CD4-positive, CD25-positive, alpha-beta regulatory T cell (primary cell): ENCODE measurements at regions not wholly inside any gene's neighbourhood (a gene's known extent, or its start where the extent isn't known, plus 50 kb on each side); places are given as distances from the start of the nearest gene placed in this dataset.
A peak's percentile ranks its signal among the peaks of the same experiment; 100 is the strongest.

ENCODE experiments used
- ATAC-seq, 2 donors: fragments of 150-1000 bp; cut with Tn5 transposase; one replicate each; pipeline ENCODE4 v1.10.0; 2021; ENCODE audit warnings: low read depth in 2 of 2, moderate number of reproducible peaks in 2 of 2, moderate library complexity in 1 of 2
- DNase-seq, 3 donors: peaks; one replicate each; pipeline versions ENCODE4 v3.0.0 to v3.0.0-alpha.2; 2012 to 2022; ENCODE audit warnings: mixed read lengths in 1 of 3
- H3K27ac ChIP-seq: one replicate; pipeline ENCODE4 v1.7.0; 2013; ENCODE audit warnings: mild to moderate bottlenecking, low read length; ENCODE audit not compliant: insufficient read depth, poor library complexity, severe bottlenecking
- H3K27me3 ChIP-seq: one replicate; pipeline ENCODE4 v1.7.0; 2013; ENCODE audit warnings: low read length; ENCODE audit not compliant: control insufficient read depth, insufficient read depth
- H3K36me3 ChIP-seq: one replicate; pipeline ENCODE4 v1.7.0; 2013; ENCODE audit warnings: mild to moderate bottlenecking, low read length, moderate library complexity; ENCODE audit not compliant: control insufficient read depth, insufficient read depth
- H3K4me1 ChIP-seq: 2 replicates; pipeline ENCODE4 v1.7.0; 2013; ENCODE audit warnings: mild to moderate bottlenecking, low read length; ENCODE audit not compliant: insufficient read depth, control insufficient read depth, poor library complexity, severe bottlenecking
- H3K4me3 ChIP-seq: one replicate; pipeline ENCODE4 v1.7.0; 2013; ENCODE audit warnings: low read depth, mild to moderate bottlenecking, low read length, moderate library complexity
- H3K9me3 ChIP-seq, 2 experiments: 1 replicate in 1 of 2; 2 replicates in 1 of 2; pipeline ENCODE4 v1.7.0; 2013; ENCODE audit warnings: low read length in 2 of 2, mild to moderate bottlenecking in 1 of 2, moderate library complexity in 1 of 2; ENCODE audit not compliant: control insufficient read depth in 2 of 2
- H3K27ac Mint-ChIP-seq, 3 donors: one replicate each; pipeline ENCODE4 v1.8.0; 2020 to 2022; ENCODE audit warnings: mild to moderate bottlenecking in 3 of 3, mixed read lengths in 3 of 3, moderate library complexity in 2 of 3
- H3K27me3 Mint-ChIP-seq: one replicate; pipeline ENCODE4 v1.8.0; 2022; ENCODE audit warnings: mild to moderate bottlenecking, mixed read lengths
- H3K36me3 Mint-ChIP-seq: one replicate; pipeline ENCODE4 v1.8.0; 2020; ENCODE audit warnings: mixed read lengths
- H3K4me1 Mint-ChIP-seq, 4 donors: one replicate each; pipeline ENCODE4 v1.8.0; 2020 to 2022; ENCODE audit warnings: mixed read lengths in 4 of 4, mild to moderate bottlenecking in 1 of 4
- H3K4me3 Mint-ChIP-seq, 4 donors: one replicate each; pipeline ENCODE4 v1.8.0; 2020 to 2022; ENCODE audit warnings: mild to moderate bottlenecking in 4 of 4, mixed read lengths in 4 of 4, moderate library complexity in 3 of 4
- H3K9me3 Mint-ChIP-seq, 7 donors: one replicate each; pipeline ENCODE4 v1.8.0; 2020 to 2022; ENCODE audit warnings: mixed read lengths in 7 of 7, mild to moderate bottlenecking in 3 of 7, moderate library complexity in 2 of 7

DNA sequence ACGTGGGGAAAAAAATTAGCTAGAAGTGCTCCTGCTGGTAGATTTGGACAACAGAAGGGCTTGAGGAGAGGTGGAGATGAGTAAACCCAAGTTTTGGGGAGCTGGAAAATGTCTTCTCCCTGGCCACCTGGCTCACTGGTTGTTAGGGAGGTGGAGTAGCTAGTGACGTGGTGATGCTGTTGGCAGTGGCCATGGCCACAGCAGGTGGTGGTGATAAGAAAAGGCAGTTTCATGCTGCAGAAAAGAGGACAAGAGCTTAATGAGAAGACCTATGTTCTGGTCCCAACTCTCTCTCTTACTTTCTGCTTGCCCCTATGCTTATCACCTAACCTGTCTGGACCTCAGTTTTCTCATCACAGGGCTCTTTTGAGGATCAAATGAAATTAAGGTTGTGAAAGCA lies 223.5 kb upstream of the N4BP1 start:
- ATAC-seq: no peak
- no peak for DNase-seq
- Mint-ChIP-seq H3K4me1 (no peaks in the 10 kb centered on the region), H3K9me3 (peaks cover 0 to 6% (median 2%) of the 10 kb centered on the region in 7 donors), H3K4me3 (no peak overlapping the region), H3K27me3 (no peaks in the 10 kb centered on the region), H3K36me3 (no peaks in the 10 kb centered on the region), H3K27ac (peak overlapping the region in 1 of 3 donors; percentile 58)
- no peaks in the 10 kb centered on the region for H3K9me3 ChIP-seq
- H3K27ac ChIP-seq: no peak overlapping the region
- no peaks in the 10 kb centered on the region for H3K36me3 ChIP-seq
- H3K4me1 ChIP-seq: no peaks in the 10 kb centered on the region
- H3K27me3 ChIP-seq: no peaks in the 10 kb centered on the region
- no peak overlapping the region for H3K4me3 ChIP-seq

DNA sequence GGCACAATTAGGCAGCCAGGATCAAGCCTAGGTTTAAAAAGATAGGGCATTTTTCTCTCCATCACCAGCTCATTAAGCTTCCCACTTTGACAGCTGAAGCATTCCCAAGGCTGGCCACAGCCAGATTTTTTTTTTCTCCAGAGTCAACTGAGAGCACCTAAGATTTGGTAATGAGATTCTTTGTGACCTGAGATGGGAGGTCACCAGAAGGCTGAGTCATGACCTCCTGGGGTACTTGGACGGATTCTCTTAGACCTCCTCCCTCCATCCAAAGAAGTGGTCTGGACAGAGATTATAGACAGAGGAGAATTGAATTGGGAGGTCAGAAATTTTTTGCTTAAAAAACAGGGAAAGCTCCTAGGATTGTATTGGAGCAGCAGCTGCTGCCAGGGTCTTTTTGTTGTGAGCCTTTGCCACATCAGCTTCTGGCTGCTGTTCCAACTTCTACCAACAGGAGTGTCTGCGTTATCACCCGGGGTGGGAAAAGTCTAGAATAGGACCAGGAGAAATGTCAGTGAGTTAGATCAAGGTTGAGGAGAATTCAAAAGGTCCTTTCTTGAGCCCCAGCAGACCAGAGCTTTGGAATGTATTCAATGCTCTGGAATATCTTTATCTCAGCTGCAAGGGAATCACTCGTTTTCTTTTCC lies 221.2 kb upstream of the N4BP1 start:
- DNase-seq (no peak), ATAC-seq (no peak)
- Mint-ChIP-seq H3K9me3 (peaks cover 0 to 8% (median 2%) of the 10 kb centered on the region in 7 donors), H3K27ac (no peak overlapping the region), H3K4me3 (no peak overlapping the region), H3K27me3 (no peaks in the 10 kb centered on the region), H3K4me1 (no peaks in the 10 kb centered on the region), H3K36me3 (no peaks in the 10 kb centered on the region)
- Histone ChIP-seq H3K9me3 (no peaks in the 10 kb centered on the region), H3K4me3 (no peak overlapping the region), H3K27ac (no peak overlapping the region), H3K4me1 (no peaks in the 10 kb centered on the region), H3K27me3 (no peaks in the 10 kb centered on the region), H3K36me3 (no peaks in the 10 kb centered on the region)

DNA sequence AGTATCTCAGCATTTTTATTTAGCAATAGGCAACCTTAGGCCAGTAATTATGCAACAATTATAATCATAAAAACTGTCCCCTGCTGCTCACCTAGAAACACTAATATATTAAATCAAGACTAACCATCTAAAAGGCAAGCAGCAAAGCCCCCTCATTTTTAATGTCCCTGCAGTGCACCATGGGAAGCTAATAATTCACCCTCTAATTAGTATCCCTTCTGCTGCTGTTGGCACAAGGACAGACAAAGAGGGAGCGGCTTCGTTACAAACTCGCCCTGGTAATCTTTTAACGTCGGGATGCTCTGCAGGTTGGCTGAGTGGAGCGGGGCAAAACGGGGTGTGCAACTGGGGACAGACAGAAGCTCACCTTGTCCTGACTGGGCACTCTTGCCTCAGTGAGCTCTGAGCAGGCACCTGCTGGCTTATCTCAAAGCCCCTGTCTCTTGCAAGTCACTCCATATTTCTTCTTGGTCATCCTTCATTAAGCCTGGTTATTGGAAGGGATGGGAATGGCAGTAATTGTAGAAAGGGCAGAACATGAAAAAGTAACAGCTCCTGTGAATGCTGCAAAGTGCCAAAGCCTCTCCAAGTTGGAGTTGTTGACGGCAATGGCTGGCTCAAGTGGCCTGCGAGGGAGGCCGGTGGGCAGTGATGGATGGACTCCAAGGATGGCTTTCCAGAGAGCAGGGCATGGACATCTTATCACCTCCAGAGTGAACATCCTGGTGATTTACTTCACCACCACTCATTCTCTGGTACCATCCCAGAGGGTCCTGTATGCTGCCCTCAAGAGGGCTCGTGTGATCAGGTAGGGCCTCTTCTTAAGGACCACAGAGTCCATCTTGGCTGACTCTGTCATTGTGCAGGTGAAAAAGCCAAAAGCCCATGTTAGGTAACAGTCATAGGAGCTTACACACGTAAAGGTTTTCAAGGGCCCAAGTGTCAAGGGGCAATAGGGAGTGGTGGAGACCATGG lies 219.6 kb upstream of the N4BP1 start:
- H3K27me3 ChIP-seq: no peaks in the 10 kb centered on the region
- peaks cover 0 to 6% (median 0%) of the 10 kb centered on the region in 7 donors for H3K9me3 Mint-ChIP-seq
- no peak for ATAC-seq

DNA sequence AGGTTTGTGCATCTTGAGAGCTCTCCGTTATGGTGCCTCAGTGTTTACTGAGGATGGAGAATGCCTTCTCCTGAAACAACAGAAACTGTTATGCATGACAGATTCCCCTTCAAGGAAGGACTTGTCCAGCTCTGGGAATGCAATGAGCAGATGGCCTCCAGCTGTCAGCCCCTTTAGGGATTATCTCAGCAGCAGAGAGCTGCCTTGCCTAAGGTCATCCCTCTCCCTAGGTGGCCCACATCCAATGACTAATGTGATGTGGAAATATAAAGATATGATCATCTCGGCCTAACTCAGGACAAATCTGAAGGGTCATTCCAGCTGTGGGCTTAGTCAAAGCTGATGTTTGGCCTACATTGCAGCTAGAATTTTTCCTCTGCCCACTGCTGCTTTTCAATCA lies 214.3 kb upstream of the N4BP1 start:
- no peaks in the 10 kb centered on the region for H3K4me1 ChIP-seq
- H3K27ac ChIP-seq: no peak overlapping the region
- H3K4me3 ChIP-seq: no peak overlapping the region
- no peak for DNase-seq
- Mint-ChIP-seq H3K27ac (no peak overlapping the region), H3K27me3 (no peaks in the 10 kb centered on the region), H3K36me3 (no peaks in the 10 kb centered on the region), H3K9me3 (peaks cover 0 to 8% (median 0%) of the 10 kb centered on the region in 7 donors), H3K4me1 (no peaks in the 10 kb centered on the region), H3K4me3 (no peak overlapping the region)
- H3K27me3 ChIP-seq: no peaks in the 10 kb centered on the region
- H3K9me3 ChIP-seq: no peaks in the 10 kb centered on the region
- ATAC-seq: no peak
- H3K36me3 ChIP-seq: no peaks in the 10 kb centered on the region

More for the DNA sequence above, 219.6 kb upstream of the N4BP1 start:
- Mint-ChIP-seq H3K27me3 (no peaks in the 10 kb centered on the region), H3K4me3 (no peak overlapping the region), H3K36me3 (no peaks in the 10 kb centered on the region), H3K4me1 (no peaks in the 10 kb centered on the region), H3K27ac (no peak overlapping the region)
- no peak overlapping the region for H3K4me3 ChIP-seq
- H3K9me3 ChIP-seq: no peaks in the 10 kb centered on the region
- H3K27ac ChIP-seq: no peak overlapping the region
- no peaks in the 10 kb centered on the region for H3K4me1 ChIP-seq
- H3K36me3 ChIP-seq: no peaks in the 10 kb centered on the region
- no peak for DNase-seq

DNA sequence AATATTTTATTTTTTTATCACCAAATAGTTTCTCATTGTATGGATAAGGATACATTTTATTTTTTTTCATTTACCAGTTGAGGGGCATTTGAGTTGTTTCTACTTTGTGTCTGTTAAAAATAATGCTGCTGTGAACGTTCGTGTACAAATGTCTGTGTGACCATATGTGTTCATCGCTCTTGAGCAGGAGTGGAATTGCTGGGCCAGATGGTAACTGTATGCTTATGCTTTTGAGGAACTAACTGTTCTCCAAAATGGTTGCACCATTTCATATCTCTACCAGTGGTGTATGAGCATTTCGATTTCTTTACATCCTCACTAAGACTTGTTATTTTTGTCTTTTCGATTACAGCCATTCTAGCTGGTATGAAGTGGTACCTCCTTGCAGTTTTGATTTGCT lies 212.5 kb upstream of the N4BP1 start:
- H3K27me3 Mint-ChIP-seq: no peaks in the 10 kb centered on the region
- no peak overlapping the region for H3K27ac Mint-ChIP-seq

DNA sequence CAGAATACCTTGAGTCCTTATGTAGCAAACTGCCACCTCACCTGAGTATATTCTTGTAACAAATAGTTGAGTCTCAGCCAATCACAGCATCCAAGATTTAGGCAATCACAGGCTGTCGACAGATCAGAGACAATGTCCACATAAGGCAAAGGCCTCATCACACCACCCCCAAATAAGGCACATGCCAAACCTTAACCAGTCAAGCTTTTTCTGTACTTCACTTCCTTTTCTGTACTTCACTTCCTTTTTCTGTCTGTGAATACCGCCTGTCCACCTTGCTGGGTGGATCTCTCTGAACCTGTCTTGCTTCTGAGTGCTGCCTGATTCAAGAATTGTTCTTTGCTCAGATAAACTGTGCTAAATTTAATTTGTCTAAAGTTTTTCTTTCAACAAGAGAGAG lies 210.4 kb upstream of the N4BP1 start:
- Mint-ChIP-seq H3K9me3 (peaks cover 0 to 4% (median 2%) of the 10 kb centered on the region in 7 donors), H3K27me3 (no peaks in the 10 kb centered on the region), H3K4me1 (no peaks in the 10 kb centered on the region), H3K36me3 (no peaks in the 10 kb centered on the region), H3K4me3 (no peak overlapping the region), H3K27ac (no peak overlapping the region)
- DNase-seq (no peak), ATAC-seq (no peak)
- Histone ChIP-seq H3K27ac (no peak overlapping the region), H3K36me3 (no peaks in the 10 kb centered on the region), H3K27me3 (no peaks in the 10 kb centered on the region), H3K9me3 (no peaks in the 10 kb centered on the region), H3K4me3 (no peak overlapping the region), H3K4me1 (no peaks in the 10 kb centered on the region)

More for the DNA sequence above, 212.5 kb upstream of the N4BP1 start:
- Histone ChIP-seq H3K4me1 (no peaks in the 10 kb centered on the region), H3K27ac (no peak overlapping the region), H3K36me3 (no peaks in the 10 kb centered on the region), H3K27me3 (no peaks in the 10 kb centered on the region), H3K9me3 (no peaks in the 10 kb centered on the region), H3K4me3 (no peak overlapping the region)
- Mint-ChIP-seq H3K9me3 (peaks cover 0 to 5% (median 0%) of the 10 kb centered on the region in 7 donors), H3K4me1 (no peaks in the 10 kb centered on the region), H3K4me3 (no peak overlapping the region), H3K36me3 (no peaks in the 10 kb centered on the region)
- no peak for ATAC-seq
- DNase-seq: no peak

DNA sequence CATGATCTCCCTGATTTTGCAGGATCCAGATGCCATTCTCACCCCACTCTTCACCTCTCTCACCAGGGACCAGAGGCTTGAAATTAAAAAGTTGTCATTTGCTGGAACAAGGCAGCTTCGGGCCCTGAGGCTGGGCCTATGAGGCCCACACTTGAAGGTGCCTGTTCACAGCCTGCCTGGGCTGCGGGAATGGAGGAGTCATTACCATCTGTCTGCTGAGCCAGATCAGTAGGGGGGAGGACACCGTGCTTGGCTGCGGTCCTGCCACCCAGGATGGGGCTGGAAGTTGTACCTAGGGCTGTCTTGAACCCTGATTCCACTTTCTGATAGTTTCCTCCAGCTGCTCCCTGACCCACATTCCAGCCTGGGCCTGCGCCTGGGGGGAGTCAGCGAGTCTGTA lies 208.3 kb upstream of the N4BP1 start:
- Mint-ChIP-seq H3K4me3 (no peak overlapping the region), H3K27me3 (peaks cover 4% of the 10 kb centered on the region), H3K4me1 (no peaks in the 10 kb centered on the region), H3K36me3 (no peaks in the 10 kb centered on the region), H3K27ac (no peak overlapping the region), H3K9me3 (peaks cover 0 to 4% (median 2%) of the 10 kb centered on the region in 7 donors)
- no peak for ATAC-seq
- H3K4me1 ChIP-seq: no peaks in the 10 kb centered on the region
- no peaks in the 10 kb centered on the region for H3K9me3 ChIP-seq
- no peak overlapping the region for H3K27ac ChIP-seq
- DNase-seq: no peak
- H3K4me3 ChIP-seq: no peak overlapping the region
- H3K36me3 ChIP-seq: no peaks in the 10 kb centered on the region
- H3K27me3 ChIP-seq: peaks cover 2% of the 10 kb centered on the region
